ENCODE measurements at regions not wholly inside any gene's neighbourhood (a gene's known extent, or its start where the extent isn't known, plus 50 kb on each side); places are given as distances from the start of the nearest gene placed in this dataset.

DNA sequence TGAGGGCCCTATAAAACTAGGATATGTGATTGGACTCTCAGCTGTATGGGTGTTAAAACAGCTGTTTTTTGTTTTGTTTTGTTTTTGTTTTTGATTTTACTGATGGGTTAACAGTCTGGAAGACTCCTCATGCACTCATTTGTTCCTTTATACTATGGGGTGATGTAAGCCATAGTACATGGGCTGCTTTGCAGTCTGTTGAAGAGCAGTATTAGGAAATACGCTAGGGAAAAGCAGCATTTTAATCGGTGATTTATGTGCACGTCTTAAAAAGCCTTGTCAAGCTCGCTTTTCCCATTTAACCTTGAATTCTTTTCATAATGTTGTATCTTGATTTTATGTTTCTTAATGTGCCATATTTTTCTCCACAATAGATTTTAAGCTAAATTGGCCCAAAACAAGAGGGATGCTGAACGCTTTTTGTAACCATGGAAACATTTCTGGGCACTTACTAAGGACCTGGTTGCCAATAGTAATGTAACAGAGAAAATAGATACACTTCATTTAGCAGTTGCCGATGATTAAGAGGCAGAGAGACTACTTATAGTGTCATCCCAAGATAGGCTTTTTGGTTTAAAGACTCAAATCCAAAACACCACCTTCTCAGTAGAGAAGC lies 244.0 kb downstream of the SNAPC1 start:
- FAIRE-seq (no peak), DNase-seq (ENCODE audit: low spot score) (no peak)

GRCh38 chr14:62015243-62015642 lies 253.0 kb downstream of the SNAPC1 start:
- no peak for DNase-seq (ENCODE audit: low spot score)
- no peak for FAIRE-seq

- peak; percentile 71 for DNase-seq (ENCODE audit: low spot score)
These were observed 253.7 kb downstream of the SNAPC1 start for GRCh38 chr14:62015945-62016344.

GRCh38 chr14:62017651-62018230 lies 255.5 kb downstream of the SNAPC1 start:
- FAIRE-seq = peak; percentile 82

More at GRCh38 chr14:62015945-62016344, 253.7 kb downstream of the SNAPC1 start:
- peak; percentile 91 for FAIRE-seq

GRCh38 chr14:62018606-62019005 lies 256.4 kb downstream of the SNAPC1 start:
- no peak for DNase-seq (ENCODE audit: low spot score)
- FAIRE-seq = no peak

More at GRCh38 chr14:62017651-62018230, 255.5 kb downstream of the SNAPC1 start:
- DNase-seq (ENCODE audit: low spot score) = no peak

DNA sequence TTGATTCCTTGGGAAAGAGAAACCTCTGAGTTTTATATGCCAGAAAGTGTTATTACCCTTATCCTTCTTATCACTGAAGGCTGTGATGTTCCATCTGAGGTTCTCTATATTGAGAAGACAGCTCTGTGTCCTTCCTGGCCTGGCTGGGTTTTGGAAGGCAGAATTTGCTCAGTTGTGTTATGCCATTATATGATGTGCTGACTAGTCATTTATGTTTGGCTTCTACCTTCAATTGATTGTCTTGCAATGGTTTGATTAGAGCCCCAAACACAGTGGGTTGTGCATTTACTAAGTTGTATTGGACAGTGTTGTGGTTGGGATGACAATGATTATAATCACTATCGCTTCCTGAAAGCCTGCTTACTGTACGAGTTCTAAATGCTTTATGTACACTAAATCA lies 265.7 kb downstream of the SNAPC1 start:
- FAIRE-seq (no peak), DNase-seq (ENCODE audit: low spot score) (no peak)

DNA sequence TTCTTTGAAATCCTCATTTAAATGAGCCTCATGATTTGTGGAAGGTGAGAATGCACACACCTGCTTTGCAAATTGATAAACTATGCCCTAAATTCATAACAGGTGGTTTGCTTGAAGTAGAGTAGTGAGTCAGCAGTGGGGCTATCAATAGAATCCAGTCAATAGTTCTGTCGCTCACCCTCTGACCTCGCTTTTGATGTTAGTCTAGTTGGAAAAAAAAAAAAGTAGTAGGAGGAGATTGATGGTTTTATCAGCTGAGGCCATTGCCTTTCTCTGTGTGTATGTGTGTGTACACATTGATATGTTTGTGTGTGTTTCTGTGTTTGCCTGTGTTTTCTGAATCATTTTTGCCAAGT lies 267.3 kb downstream of the SNAPC1 start:
- FAIRE-seq (peak; percentile 32), DNase-seq (ENCODE audit: low spot score) (no peak)

- FAIRE-seq (peak; percentile 68), DNase-seq (ENCODE audit: low spot score) (no peak)
These were observed 268.2 kb downstream of the SNAPC1 start for GRCh38 chr14:62030387-62030786.

DNA sequence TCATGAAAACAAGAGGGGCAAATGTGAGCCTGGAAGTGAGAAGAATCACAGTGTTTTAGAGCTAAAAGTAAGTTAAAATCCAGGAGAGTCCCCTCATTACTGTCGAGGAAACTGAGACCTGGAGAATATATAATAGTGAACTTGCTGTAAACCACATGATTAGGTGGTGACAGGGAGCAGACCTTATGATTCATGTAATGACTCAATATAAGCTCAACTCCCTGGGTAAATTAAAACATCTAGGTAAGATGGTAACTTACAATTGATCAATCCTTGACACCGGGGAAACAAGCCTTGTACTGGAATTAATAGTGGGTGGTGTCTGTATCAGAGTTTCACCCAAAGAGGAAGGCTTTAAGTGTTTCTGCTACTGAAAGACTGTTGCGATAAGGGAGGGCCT lies 269.3 kb downstream of the SNAPC1 start:
- DNase-seq (ENCODE audit: low spot score) (no peak), FAIRE-seq (peak; percentile 9)

DNA sequence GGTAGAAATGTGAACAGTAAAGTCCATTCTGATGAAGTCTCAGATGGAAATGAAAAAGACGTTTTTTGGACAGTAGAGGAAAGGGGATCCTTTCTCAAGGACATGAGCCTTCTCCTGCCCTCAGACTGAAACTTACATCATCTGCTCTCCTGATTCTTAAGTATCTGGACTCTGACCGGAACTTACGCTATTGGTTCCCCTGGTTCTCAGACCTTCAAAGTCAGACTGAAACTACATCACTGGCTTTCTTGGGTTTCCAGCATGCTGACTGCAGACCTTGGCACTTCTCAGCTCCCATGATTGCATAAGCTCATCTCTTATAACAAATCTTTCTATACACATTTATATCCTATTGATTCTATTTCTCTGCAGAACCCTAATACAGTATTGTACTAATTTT lies 291.0 kb downstream of the SNAPC1 start:
- no peak for DNase-seq (ENCODE audit: low spot score)
- no peak for FAIRE-seq

GRCh38 chr14:62056789-62057188 lies 294.6 kb downstream of the SNAPC1 start:
- DNase-seq (ENCODE audit: low spot score) = no peak
- FAIRE-seq = peak; percentile 46

GRCh38 chr14:62062645-62063044 lies 300.4 kb downstream of the SNAPC1 start:
- no peak for FAIRE-seq
- DNase-seq (ENCODE audit: low spot score) = no peak

DNA sequence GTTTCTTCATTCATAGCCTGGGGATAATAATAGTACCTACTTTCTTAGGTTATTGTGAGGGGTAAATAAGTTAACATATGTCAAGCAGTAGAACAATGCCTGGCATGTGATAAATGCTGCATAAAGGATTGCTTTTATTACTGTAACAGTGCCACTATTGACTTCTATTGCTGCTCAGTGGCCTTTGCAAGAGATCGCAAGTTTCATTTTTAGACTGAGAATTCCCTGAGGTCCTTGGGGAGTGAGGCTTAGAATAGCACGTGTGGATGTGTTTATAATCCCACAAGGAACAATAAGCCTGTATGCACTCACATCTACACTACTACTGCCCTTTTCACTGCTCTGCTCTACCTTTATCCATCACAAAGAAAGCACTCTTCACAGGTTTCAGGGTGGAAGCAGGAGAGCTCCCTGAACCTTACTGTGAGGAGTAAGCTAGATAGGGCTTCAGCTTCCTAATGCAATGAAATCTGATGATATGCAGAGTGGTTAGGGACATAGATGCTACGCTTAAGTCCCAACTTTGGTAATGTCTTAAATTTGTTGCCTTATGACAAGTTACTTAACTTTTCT lies 302.6 kb downstream of the SNAPC1 start:
- DNase-seq (ENCODE audit: low spot score) (no peak), FAIRE-seq (peak; percentile 77)

DNA sequence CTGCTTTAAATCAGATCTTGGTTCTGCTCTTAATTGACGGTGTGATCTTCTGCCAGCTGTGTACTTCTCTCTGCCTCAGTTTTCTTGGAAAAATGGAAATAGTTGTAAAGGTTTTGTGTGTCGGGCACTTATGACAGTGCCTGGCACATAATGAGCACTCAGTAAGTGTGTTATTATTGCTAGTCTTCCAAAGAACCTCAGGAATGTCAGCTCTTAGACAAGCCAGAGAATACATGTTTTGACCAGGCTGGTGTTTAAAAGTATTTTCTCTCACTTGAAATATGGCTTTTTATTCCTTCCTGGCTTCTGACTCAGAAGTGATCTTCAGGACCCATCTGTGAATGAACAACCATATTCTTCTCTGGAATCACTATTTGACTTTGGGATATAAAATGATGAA lies 304.1 kb downstream of the SNAPC1 start:
- DNase-seq (ENCODE audit: low spot score) (no peak), FAIRE-seq (no peak)

GRCh38 chr14:62071039-62071438 lies 308.8 kb downstream of the SNAPC1 start:
- DNase-seq (ENCODE audit: low spot score) (no peak), FAIRE-seq (peak; percentile 61)

DNA sequence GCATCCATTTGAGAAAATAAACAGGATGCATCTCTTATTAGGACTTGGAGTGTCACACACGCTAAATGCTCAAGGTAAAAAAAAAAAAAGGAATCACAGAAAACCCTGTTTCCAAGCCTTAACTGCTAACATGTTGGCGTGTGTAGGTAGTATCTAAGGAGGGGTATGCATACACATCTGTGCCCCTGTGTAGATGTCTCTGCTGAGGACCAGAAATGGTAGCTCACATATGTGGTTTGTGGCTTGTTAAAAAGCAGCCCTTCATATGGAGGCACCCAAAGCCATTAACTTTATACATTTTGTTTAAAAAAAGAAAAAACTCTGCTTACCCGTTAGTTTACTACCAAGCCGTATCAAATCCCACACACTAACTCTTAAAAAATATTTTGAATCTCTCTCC lies 314.1 kb downstream of the SNAPC1 start:
- FAIRE-seq (no peak), DNase-seq (ENCODE audit: low spot score) (no peak)

- DNase-seq (ENCODE audit: low spot score) (no peak), FAIRE-seq (peak; percentile 86)
These were observed 314.8 kb downstream of the SNAPC1 start for GRCh38 chr14:62076825-62077605.

GRCh38 chr14:62077676-62078261 lies 315.5 kb downstream of the SNAPC1 start:
- DNase-seq (ENCODE audit: low spot score) = no peak
- FAIRE-seq = no peak

- no peak for FAIRE-seq
- no peak for DNase-seq (ENCODE audit: low spot score)
These were observed 316.8 kb downstream of the SNAPC1 start for GRCh38 chr14:62079038-62079437.

DNA sequence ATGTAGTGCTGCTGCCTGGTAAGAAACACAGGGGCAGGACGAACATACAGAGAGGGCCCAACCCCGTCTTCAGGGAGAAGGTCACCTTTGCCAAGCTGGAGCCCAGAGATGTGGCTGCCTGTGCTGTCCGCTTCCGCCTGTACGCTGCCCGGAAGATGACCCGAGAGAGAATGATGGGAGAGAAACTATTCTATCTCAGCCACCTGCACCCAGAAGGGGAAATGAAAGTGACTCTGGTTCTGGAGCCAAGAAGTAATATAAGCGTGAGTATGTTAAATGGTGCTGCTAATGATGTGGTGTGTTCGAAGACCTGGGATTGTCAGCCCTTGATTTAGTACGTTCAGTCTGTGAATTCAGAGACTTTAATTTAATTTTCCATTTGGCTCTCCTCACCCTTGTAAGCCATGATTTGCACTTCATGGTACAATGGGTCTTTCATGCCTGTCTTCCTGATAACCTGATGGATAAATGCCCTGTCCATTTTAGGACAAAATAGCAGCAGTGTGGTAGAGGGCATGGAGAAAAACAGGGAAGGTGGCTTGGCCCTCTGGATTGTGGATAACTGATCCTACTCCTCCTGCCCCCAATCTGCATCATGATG lies 318.9 kb downstream of the SNAPC1 start:
- DNase-seq (ENCODE audit: low spot score) = no peak
- FAIRE-seq = no peak

DNA sequence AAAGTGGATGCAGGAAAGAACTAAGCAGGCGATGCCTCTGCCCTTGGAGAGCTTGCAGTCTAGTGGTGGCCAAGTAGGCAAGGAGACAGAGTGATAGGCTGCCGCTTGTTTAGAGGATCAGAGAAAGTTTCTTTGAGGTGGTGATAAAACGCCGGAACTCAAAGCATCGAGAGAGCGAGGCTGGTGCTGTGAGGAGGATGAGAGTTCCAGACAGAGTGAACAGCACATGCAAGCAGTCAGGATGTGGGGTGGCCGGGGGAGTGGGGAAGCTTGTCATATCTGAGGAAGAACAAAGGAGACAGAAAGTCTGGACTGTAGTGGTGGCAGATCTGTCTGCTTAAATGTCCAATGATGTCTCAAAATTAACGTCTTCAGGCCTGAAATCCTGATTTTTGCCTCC lies 319.7 kb downstream of the SNAPC1 start:
- FAIRE-seq = no peak

GRCh38 chr14:62082779-62083178 lies 320.6 kb downstream of the SNAPC1 start:
- DNase-seq (ENCODE audit: low spot score) (no peak), FAIRE-seq (peak; percentile 83)

More for the DNA sequence above, 319.7 kb downstream of the SNAPC1 start:
- DNase-seq (ENCODE audit: low spot score) = no peak
